ENCODE measurements at regions not wholly inside any gene's neighbourhood (a gene's known extent, or its start where the extent isn't known, plus 50 kb on each side); places are given as distances from the start of the nearest gene placed in this dataset.

DNA sequence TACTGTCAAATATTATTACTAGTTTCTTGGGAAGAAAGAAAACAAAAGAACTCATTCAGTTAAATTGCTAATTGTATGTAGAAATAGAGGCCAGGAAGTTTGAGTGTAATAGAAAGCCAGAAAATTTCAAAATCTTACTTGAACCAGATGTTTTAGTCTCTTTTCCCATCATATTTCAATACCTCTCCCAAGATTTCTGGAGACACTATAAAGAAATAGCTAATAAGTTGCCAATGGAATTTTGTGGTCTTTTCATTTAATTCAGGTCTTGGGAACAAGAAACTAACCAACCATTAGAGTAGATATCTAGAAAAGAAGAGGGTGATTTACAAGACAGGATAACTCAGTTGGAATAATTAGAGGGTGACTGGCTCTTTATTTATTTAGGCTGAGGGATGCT, 112.2 kb downstream of the AGTR2 start:
- no peak for TF ChIP-seq EZH2 (IDR thresholded peaks at IDR 0.05; ENCODE audit: low read length, missing control alignments)
- TF ChIP-seq, protein P1, sequence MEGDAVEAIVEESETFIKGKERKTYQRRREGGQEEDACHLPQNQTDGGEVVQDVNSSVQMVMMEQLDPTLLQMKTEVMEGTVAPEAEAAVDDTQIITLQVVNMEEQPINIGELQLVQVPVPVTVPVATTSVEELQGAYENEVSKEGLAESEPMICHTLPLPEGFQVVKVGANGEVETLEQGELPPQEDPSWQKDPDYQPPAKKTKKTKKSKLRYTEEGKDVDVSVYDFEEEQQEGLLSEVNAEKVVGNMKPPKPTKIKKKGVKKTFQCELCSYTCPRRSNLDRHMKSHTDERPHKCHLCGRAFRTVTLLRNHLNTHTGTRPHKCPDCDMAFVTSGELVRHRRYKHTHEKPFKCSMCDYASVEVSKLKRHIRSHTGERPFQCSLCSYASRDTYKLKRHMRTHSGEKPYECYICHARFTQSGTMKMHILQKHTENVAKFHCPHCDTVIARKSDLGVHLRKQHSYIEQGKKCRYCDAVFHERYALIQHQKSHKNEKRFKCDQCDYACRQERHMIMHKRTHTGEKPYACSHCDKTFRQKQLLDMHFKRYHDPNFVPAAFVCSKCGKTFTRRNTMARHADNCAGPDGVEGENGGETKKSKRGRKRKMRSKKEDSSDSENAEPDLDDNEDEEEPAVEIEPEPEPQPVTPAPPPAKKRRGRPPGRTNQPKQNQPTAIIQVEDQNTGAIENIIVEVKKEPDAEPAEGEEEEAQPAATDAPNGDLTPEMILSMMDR (conservative IDR thresholded peaks at IDR 0.05 in 1 of 2, IDR thresholded peaks at IDR 0.05 in 1 of 2; ENCODE audit: low read depth in 1 of 2, low read length in 2 of 2) = no peak
